SH-SY5Y (cell line): ENCODE measurements at regions not wholly inside any gene's neighbourhood (a gene's known extent, or its start where the extent isn't known, plus 50 kb on each side); places are given as distances from the start of the nearest gene placed in this dataset.

ENCODE experiments used
- GATA2 ChIP-seq: IDR thresholded peaks from 2 replicates; pipeline ENCODE4 v1.6.1; 2011; ENCODE audit warnings: mild to moderate bottlenecking, low read depth, low read length
- GATA3 ChIP-seq: IDR thresholded peaks from 2 replicates; pipeline ENCODE4 v1.6.1; 2011; ENCODE audit warnings: low read depth, mild to moderate bottlenecking, low read length, moderate library complexity

DNA sequence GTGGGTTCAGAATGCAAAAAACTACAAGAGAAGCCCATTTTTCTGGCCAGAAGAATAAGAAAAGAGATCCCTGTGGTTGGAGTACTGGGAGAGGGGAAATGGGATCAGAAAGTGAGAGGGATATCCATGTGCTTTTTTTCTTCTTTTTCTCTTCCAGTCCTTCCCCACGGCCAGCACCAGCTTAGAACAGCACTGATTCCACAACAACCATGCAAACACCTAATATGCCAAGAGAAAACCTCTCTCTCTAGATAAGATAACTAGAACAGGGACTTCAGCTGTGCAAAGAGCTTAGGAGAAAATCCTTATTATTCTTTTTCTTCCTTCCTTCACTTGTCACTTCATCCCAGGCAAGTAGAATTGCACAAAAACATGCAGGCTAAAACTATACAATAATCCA, 83.5 kb downstream of the ELAPOR2 start:
- TF ChIP-seq GATA2, result no peak
- TF ChIP-seq GATA3, result no peak

DNA sequence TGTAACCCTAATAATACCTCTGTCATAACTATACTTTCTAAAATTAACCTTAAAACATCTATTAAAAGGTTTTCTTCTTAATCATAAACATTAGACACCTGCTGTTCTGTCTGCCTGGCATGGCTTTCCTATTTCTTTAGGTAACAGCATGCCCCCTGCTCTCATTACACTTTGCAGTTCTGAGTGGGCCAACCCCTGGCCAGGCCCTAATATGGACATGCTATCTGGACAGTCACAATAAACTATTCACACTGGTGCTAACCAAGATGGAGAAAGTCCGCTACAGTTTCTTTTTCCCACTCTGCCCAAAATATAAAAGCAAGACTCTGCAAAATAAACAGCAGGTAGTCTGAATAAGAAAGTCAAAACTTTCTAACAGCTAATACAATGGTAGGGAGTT, 84.0 kb downstream of the ELAPOR2 start:
- no peak for TF ChIP-seq GATA3
- TF ChIP-seq GATA2, result no peak

DNA sequence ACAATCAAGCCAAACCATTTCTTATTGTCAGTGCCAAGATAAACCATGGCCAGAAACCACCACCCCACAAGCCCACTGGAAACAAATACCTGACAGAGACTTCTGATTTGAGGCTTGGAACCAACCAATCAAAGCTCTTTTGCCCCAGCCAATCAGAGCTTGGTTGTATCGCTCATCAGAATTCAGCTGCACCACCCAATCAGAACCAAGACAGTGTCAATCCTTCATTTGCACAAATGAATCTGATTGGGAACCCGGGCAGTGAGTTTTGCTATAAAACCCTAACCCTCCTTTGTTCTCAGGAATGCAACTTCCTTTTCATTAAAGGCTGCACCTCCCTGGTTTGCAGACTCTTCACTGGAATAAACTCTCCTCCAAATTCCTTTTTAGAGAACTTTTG, 87.4 kb downstream of the ELAPOR2 start:
- no peak for TF ChIP-seq GATA2
- no peak for TF ChIP-seq GATA3

DNA sequence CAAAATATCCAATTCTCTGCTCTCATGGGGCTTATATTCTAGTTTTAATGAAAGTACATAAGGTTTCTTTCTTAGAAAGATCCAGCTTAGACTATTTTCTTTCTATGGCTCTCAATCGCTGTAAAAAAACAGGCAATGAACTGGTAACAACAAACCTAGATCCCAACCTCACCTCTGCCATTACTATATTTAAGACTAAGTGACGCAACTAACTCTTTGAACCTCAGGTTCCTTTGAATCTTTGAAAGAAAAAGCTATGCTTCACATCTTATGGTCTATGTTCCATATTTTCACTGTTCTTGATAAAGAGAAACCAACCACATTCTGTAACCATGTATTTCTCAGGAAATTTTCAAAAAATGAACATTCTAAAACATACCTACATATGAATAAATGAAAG, 88.5 kb downstream of the ELAPOR2 start:
- no peak for TF ChIP-seq GATA3
- TF ChIP-seq GATA2, result no peak

DNA sequence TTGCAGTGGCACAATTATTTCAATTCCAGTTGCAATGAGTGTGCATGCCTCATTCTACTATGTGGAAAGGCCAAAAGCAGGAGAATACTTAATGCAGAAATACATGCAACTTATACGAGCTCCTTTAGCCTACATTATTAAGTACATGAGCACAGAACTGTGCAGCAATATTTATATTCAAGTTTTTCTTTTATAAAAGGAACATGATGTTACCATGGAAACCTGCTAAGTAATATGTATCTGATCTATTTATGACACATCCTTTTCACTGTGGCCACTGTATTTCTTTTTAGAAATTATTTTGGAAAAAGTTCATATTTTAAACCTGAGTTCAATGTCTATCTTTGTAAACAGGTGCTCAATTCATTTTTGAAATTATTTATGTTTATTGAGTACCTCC, 88.9 kb downstream of the ELAPOR2 start:
- TF ChIP-seq GATA2 (no peak), GATA3 (no peak)

DNA sequence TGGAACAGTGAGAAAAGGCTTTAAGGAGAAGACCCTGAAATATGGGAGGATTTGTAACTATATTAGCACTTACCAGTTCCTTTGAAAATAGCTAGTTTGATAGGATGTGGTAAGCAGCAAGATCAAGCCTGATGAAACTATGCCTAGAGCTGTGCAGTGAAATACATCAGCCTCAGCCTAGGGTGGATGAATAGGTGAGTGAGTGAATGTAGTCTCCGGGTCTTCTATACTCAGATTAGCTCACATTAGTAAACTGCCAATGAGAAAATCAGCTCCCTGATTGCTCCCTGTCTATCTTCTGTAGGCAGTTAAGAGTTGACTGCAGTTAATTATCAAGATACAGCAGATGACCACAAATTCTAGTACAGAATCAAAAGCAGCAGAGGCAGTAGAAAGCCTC, 89.6 kb downstream of the ELAPOR2 start:
- TF ChIP-seq GATA2 (no peak), GATA3 (no peak)

DNA sequence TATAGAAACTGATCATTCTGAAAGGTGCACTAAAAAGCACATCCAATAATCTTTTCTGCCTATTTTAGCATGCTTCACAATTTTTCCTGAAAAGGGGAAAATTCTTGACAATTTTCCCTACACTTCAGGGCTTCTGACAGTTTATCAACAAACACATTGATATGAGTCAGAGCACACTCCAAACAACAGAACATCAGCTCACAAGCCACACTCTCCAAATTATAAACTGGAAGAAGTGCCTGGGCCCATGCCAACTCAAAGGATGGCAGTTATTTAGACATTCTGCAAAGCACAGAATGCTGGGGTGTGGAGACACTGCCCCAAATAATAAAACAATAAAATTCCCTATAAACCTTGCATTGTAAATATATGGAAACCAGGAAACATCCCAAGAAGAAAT, 90.8 kb downstream of the ELAPOR2 start:
- TF ChIP-seq GATA3 (no peak), GATA2 (no peak)

DNA sequence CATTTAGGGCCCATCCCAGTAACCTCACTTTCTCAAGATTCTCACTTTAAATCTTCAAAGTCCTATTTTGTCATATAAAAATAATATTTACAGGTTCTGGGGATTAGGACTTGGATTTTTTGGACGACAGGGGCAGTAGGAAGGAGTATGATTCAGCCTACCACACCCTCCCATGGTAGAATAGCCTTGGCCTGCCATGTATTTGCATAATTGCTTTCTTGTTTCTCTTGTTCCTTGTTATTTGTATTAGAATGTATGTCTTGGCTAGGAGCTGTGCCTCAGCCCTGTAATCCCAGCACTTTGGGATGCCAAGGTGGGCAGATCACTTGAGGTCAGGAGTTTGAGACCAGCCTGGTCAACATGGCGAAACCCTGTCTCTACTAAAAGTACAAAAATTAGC, 92.5 kb downstream of the ELAPOR2 start:
- no peak for TF ChIP-seq GATA2
- TF ChIP-seq GATA3, result no peak

DNA sequence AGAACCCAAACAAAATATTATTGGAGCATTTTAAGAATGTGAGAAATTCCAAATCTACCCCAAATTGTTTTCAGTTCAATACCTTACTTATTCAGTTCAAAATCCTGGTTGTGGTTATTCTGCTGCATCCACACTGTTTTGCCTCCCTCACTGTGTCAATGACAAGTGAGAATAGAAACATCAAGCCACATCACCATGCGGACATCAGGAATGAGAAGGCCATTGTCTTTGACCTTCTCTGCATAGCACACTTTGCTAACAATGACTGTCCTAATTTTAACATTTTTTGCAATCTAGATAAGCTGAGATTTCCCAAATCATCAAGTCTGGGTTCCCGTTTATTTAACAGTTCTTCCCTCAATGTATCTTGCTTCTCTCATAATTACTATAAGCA, 93.7 kb downstream of the ELAPOR2 start:
- TF ChIP-seq GATA3 (no peak), GATA2 (no peak)

DNA sequence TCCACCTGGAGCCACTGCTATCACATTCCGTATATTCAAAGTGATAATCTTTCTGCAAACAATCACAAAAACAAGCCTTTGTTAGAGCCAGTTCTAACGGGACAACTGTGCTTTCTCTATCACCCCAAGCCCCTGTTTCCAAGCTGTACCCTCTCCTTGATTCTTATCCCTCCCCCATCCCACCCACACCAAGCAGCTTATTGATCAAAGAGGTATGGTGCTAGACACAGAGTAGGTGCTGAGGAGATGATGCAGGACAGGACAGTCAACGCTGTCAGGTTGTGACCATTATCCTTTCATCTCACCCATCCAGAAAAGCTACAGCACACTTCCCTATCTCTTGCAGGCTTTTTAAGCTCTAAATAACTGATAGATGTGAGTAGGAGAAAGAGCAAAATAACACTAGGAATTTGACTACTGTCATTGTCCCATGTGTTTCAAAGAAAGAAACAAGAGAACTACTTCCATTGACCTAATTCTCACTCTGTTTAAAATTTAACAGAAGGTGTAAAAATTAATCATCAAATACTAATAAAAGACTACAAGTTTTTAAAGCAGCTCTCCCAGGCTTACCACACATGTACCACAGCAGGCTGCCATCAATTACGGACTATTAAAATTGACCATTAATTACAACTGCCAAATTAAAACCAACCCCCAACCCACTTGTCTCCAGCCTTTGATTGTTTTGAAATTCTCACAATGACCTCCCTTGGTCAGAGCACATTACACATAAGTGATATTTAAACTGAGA, 94.3 kb downstream of the ELAPOR2 start:
- TF ChIP-seq GATA3, result no peak
- TF ChIP-seq GATA2, result 0 out of 2 replicates have a peak, but pooled peaks have one; percentile 19

DNA sequence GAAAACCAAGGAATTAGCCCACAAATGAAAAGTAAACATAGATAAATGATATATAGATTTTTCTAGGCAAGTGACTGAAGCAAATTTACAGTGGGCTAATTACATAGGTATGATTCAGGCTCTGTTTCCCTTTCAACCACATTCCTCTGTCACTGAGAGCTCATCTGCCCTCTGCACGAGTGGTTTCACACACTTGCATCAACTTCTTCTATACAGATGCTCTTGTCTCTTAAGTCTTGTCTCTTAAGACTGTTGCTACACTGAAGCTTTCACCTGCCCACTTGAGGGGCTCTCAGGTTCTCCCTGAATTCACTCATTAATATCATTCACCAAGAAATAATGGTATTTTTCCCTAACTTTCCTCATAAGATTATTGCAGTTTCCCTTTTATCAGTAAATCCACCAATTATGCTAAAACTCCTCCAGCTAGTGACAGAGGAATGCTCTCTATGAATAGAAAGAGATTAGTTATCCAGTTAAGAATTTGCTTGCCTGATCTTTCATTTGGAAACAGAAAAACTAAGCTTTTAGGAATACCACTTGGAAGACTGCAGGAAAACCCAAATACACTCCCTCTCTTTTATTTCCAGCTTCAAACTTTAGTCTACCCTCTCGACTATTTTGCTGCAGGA, 95.7 kb downstream of the ELAPOR2 start:
- TF ChIP-seq GATA2 (no peak), GATA3 (no peak)

DNA sequence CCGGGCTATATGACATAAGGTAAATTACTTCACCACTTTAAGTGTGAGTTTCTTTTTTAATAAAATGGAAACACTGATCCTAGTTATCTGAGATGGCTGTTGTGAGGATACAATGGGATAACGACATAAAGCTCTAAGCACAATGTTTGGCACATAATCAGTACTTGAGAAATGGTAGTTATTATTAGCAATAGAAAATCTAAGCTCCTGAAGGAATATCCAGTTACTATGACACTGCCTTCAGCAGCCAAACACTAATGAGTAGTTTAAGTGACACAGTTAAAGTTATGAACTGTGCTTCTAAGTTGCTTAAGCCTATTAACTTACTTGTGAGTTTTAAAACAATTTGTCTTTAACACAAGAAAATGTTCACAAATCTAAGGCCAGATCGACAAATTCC, 96.8 kb downstream of the ELAPOR2 start:
- TF ChIP-seq GATA2 (no peak), GATA3 (no peak)

DNA sequence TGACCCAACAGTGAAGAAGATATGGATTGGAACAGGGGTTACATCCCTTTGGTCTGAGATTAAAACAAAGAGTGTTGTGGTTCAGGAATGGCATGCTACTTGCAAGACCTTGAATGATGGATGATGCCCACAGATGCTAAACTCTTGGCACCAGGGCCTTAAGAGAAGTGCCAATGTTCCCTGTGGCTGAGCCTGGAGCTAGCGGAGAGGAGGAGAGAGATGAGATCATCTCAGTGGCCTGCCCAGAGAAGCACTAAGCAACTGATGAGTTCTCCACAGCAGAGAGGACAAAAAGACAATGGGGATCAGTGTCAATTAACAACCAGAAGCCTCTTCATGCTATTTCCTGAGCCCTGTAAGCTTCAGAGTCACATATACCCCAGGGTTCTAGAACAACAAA, 97.8 kb downstream of the ELAPOR2 start:
- TF ChIP-seq GATA2, result no peak
- TF ChIP-seq GATA3, result no peak

DNA sequence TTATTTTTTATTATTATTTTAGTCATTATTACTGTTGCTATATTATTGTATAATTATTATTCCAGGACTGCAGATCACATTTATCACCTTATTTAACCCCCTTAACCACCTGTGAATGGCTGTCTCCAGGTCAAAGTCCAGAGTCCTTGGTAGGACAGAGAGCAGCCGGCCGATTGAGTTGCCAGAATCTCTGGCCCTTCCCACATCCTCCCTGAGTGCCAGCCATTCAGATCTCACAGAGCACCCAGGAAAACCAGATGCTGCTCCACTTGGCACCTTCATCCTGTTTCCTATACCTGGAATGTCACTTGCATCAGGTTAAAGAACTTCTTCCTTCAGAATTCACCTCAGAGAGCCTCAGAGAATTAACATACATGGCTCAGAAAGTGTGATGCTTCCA, 101.1 kb downstream of the ELAPOR2 start:
- TF ChIP-seq GATA2, result no peak
- TF ChIP-seq GATA3, result no peak

DNA sequence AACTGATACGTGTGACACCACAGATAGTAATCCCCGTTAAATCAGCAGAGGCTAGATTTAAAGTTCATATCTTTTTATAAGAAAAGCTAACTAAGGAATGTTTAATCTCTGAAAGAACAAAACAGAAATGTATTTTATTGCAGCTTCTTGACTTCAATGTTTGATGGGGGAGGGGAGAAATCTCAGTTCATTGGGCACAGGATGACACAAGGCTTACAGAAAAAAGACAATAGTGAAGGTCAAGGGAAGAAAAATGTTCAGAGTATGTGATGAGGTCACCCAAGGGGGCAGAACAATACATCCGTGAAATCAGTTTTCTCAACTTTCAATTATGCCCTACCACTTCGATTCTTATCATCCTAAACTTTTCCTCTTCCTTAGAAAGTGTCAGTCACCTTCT, 102.9 kb downstream of the ELAPOR2 start:
- no peak for TF ChIP-seq GATA2
- TF ChIP-seq GATA3, result no peak
